Activated CD8-positive, alpha-beta memory T cell treated with anti-CD3 and anti-CD28 coated beads, Interleukin-2, amount 50 U/mL, for 1 hour (primary cell): ENCODE measurements at regions not wholly inside any gene's neighbourhood (a gene's known extent, or its start where the extent isn't known, plus 50 kb on each side); places are given as distances from the start of the nearest gene placed in this dataset.

Experiments
- DNase-seq: peaks from one replicate; pipeline ENCODE4 v3.0.0-alpha.2; 2020; ENCODE audit errors: extremely low read depth

GRCh38 chr4:177696438-177696966 is 254.3 kb upstream of the AGA start:
- no peak for DNase-seq

- no peak for DNase-seq
Measured at GRCh38 chr4:177699365-177700213, 257.4 kb upstream of the AGA start.

- no peak for DNase-seq
Measured at GRCh38 chr4:177706916-177707315, 264.7 kb upstream of the AGA start.

GRCh38 chr4:177713454-177713853 is 271.2 kb upstream of the AGA start:
- no peak for DNase-seq

GRCh38 chr4:177717407-177717806 is 275.2 kb upstream of the AGA start:
- no peak for DNase-seq

GRCh38 chr4:177718514-177718913 is 276.3 kb upstream of the AGA start:
- DNase-seq, result no peak

GRCh38 chr4:177726111-177726510 is 283.9 kb upstream of the AGA start:
- DNase-seq, result no peak

- no peak for DNase-seq
Measured at GRCh38 chr4:177728361-177729152, 286.3 kb upstream of the AGA start.

- no peak for DNase-seq
Measured at GRCh38 chr4:177729681-177730080, 287.4 kb upstream of the AGA start.

GRCh38 chr4:177737387-177737940 is 295.2 kb upstream of the AGA start:
- no peak for DNase-seq

- DNase-seq, result no peak
Measured at GRCh38 chr4:177740563-177740962, 298.3 kb upstream of the AGA start.

- no peak for DNase-seq
Measured at GRCh38 chr4:177759729-177760128, 317.5 kb upstream of the AGA start.

- no peak for DNase-seq
Measured at GRCh38 chr4:177761692-177762091, 319.5 kb upstream of the AGA start.

GRCh38 chr4:177769155-177769554 is 326.9 kb upstream of the AGA start:
- DNase-seq, result no peak

GRCh38 chr4:177770776-177771175 is 328.5 kb upstream of the AGA start:
- no peak for DNase-seq

- no peak for DNase-seq
Measured at GRCh38 chr4:177771645-177772044, 329.4 kb upstream of the AGA start.

- no peak for DNase-seq
Measured at GRCh38 chr4:177778623-177779022, 336.4 kb upstream of the AGA start.

- DNase-seq, result no peak
Measured at GRCh38 chr4:177785000-177785399, 342.8 kb upstream of the AGA start.

- DNase-seq, result no peak
Measured at GRCh38 chr4:177789610-177790009, 347.4 kb upstream of the AGA start.

GRCh38 chr4:177791188-177791587 is 349.0 kb upstream of the AGA start:
- DNase-seq, result no peak

- no peak for DNase-seq
Measured at GRCh38 chr4:177796841-177797240, 354.6 kb upstream of the AGA start.

- DNase-seq, result no peak
Measured at GRCh38 chr4:177798161-177798560, 355.9 kb upstream of the AGA start.

GRCh38 chr4:177802162-177802561 is 359.9 kb upstream of the AGA start:
- no peak for DNase-seq
